OCI-LY1 (cell line): ENCODE measurements at regions not wholly inside any gene's neighbourhood (a gene's known extent, or its start where the extent isn't known, plus 50 kb on each side); places are given as distances from the start of the nearest gene placed in this dataset.

Source experiments
- EZH2 ChIP-seq: fragments of 200-600 bp; sonication (generic), shearing (Covaris generic); IDR thresholded peaks from 2 replicates; pipeline ENCODE4 v1.8.0; 2017; ENCODE audit warnings: borderline replicate concordance, mixed run types, mild to moderate bottlenecking, antibody characterized with exemption, low read length, moderate library complexity, mixed read lengths
- TF ChIP-seq, protein P1 (sequence below): fragments of 200-600 bp; sonication (generic), shearing (Covaris generic); IDR thresholded peaks from 2 replicates; pipeline ENCODE4 v1.5.1; 2017; ENCODE audit warnings: mild to moderate bottlenecking, antibody characterized with exemption, low read length, moderate library complexity, mixed read lengths

DNA sequence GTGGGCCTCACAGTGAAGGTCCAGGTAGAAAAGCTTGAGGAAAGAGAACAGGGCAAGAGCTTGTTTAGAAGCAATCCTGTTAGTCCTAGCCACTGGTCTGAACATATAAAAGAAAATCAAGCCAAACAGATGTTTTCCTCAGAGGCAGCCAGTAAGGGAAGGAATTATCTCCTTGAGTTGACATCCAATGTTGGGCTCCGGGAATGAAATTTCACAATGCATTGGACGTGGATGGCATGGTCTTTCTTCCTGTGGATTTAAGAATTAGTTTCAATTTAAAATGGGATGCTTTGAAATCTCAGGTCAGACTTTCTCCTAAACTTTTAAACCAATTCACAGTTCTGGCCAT is 92.1 kb downstream of the ACKR3 start:
- no peak for TF ChIP-seq EZH2
- TF ChIP-seq, protein P1, sequence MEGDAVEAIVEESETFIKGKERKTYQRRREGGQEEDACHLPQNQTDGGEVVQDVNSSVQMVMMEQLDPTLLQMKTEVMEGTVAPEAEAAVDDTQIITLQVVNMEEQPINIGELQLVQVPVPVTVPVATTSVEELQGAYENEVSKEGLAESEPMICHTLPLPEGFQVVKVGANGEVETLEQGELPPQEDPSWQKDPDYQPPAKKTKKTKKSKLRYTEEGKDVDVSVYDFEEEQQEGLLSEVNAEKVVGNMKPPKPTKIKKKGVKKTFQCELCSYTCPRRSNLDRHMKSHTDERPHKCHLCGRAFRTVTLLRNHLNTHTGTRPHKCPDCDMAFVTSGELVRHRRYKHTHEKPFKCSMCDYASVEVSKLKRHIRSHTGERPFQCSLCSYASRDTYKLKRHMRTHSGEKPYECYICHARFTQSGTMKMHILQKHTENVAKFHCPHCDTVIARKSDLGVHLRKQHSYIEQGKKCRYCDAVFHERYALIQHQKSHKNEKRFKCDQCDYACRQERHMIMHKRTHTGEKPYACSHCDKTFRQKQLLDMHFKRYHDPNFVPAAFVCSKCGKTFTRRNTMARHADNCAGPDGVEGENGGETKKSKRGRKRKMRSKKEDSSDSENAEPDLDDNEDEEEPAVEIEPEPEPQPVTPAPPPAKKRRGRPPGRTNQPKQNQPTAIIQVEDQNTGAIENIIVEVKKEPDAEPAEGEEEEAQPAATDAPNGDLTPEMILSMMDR = no peak
